Glutamatergic neuron (in vitro differentiated cells): ENCODE measurements at regions not wholly inside any gene's neighbourhood (a gene's known extent, or its start where the extent isn't known, plus 50 kb on each side); places are given as distances from the start of the nearest gene placed in this dataset.
"Not testable (repeated sequence)": the region's sequence is repeated elsewhere in the genome, so short reads cannot be mapped to it uniquely, and the experiment has no call there.

Experiments used
- DNase-seq: peaks from one replicate; pipeline ENCODE4 v3.0.0; 2022
- H3K27ac Mint-ChIP-seq: one replicate; pipeline ENCODE4 v1.8.0; 2020; ENCODE audit warnings: mild to moderate bottlenecking, mixed read lengths, inconsistent platforms; ENCODE audit not compliant: unreplicated experiment
- H3K27me3 Mint-ChIP-seq: one replicate; pipeline ENCODE4 v1.8.0; 2020; ENCODE audit warnings: mild to moderate bottlenecking, moderate library complexity, mixed read lengths, inconsistent platforms; ENCODE audit not compliant: unreplicated experiment
- H3K36me3 Mint-ChIP-seq: one replicate; pipeline ENCODE4 v1.8.0; 2020; ENCODE audit warnings: mild to moderate bottlenecking, mixed read lengths, inconsistent platforms; ENCODE audit not compliant: unreplicated experiment
- H3K4me1 Mint-ChIP-seq: one replicate; pipeline ENCODE4 v1.8.0; 2020; ENCODE audit warnings: mild to moderate bottlenecking, low read depth, mixed read lengths, inconsistent platforms; ENCODE audit not compliant: unreplicated experiment
- H3K4me3 Mint-ChIP-seq: one replicate; pipeline ENCODE4 v1.8.0; 2020; ENCODE audit warnings: mild to moderate bottlenecking, mixed read lengths, inconsistent platforms; ENCODE audit not compliant: unreplicated experiment
- H3K9me3 Mint-ChIP-seq: one replicate; pipeline ENCODE4 v1.8.0; 2020; ENCODE audit warnings: mild to moderate bottlenecking, moderate library complexity, mixed read lengths, inconsistent platforms; ENCODE audit not compliant: unreplicated experiment
- CTCF ChIP-seq: fragments of 200-600 bp; sonication (generic); IDR thresholded peaks from one replicate; pipeline ENCODE4 v1.5.0; 2021; ENCODE audit not compliant: partially characterized antibody, unreplicated experiment

- DNase-seq, H3K27ac Mint-ChIP-seq, H3K27me3 Mint-ChIP-seq, H3K4me3 Mint-ChIP-seq, H3K9me3 Mint-ChIP-seq, H3K36me3 Mint-ChIP-seq, H3K4me1 Mint-ChIP-seq: not testable (repeated sequence)
Observed at GRCh38 chrX:76774912-76775311, 347.4 kb downstream of the MAGEE1 start.

- no peak overlapping the region for H3K27ac Mint-ChIP-seq
- no peaks in the 10 kb centered on the region for H3K9me3 Mint-ChIP-seq
Observed at GRCh38 chrX:76796311-76796710, 368.8 kb downstream of the MAGEE1 start.

GRCh38 chrX:76802708-76803107, 375.2 kb downstream of the MAGEE1 start:
- TF ChIP-seq CTCF = no peak
- Mint-ChIP-seq H3K4me1 (no peaks in the 10 kb centered on the region), H3K27me3 (no peaks in the 10 kb centered on the region), H3K9me3 (no peaks in the 10 kb centered on the region), H3K4me3 (no peak overlapping the region), H3K36me3 (no peaks in the 10 kb centered on the region), H3K27ac (no peak overlapping the region)
- DNase-seq = no peak

More at GRCh38 chrX:76796311-76796710, 368.8 kb downstream of the MAGEE1 start:
- no peak for DNase-seq
- Mint-ChIP-seq H3K4me1 (no peaks in the 10 kb centered on the region), H3K36me3 (no peaks in the 10 kb centered on the region), H3K27me3 (no peaks in the 10 kb centered on the region), H3K4me3 (no peak overlapping the region)
- TF ChIP-seq CTCF = no peak

- Mint-ChIP-seq H3K27me3 (no peaks in the 10 kb centered on the region), H3K4me1 (no peaks in the 10 kb centered on the region), H3K36me3 (no peaks in the 10 kb centered on the region), H3K9me3 (no peaks in the 10 kb centered on the region), H3K27ac (no peak overlapping the region), H3K4me3 (no peak overlapping the region)
- no peak for TF ChIP-seq CTCF
- no peak for DNase-seq
Observed at GRCh38 chrX:76815754-76816153, 388.2 kb downstream of the MAGEE1 start.

- H3K27ac Mint-ChIP-seq, H3K4me1 Mint-ChIP-seq, H3K4me3 Mint-ChIP-seq, H3K27me3 Mint-ChIP-seq, H3K36me3 Mint-ChIP-seq, DNase-seq, H3K9me3 Mint-ChIP-seq: not testable (repeated sequence)
Observed at GRCh38 chrX:76817279-76817678, 389.8 kb downstream of the MAGEE1 start.

- H3K9me3 Mint-ChIP-seq = no peaks in the 10 kb centered on the region
- H3K4me1 Mint-ChIP-seq = no peaks in the 10 kb centered on the region
- H3K27me3 Mint-ChIP-seq = no peaks in the 10 kb centered on the region
- no peak for DNase-seq
- H3K36me3 Mint-ChIP-seq = no peaks in the 10 kb centered on the region
- H3K4me3 Mint-ChIP-seq = no peak overlapping the region
- H3K27ac Mint-ChIP-seq = no peak overlapping the region
- TF ChIP-seq CTCF = no peak
Observed at GRCh38 chrX:76821276-76821675, 393.8 kb downstream of the MAGEE1 start.
